HEK293 (cell line): ENCODE measurements at regions not wholly inside any gene's neighbourhood (a gene's known extent, or its start where the extent isn't known, plus 50 kb on each side); places are given as distances from the start of the nearest gene placed in this dataset.

ENCODE experiments used
- CTCF ChIA-PET: fragments of 350-600 bp; formaldehyde crosslinking; extraction: SDS; loops from one replicate; lab custom pipeline; 2021; ENCODE audit warnings: antibody characterized with exemption; lab: Yijun Ruan, JAX
- POLR2A ChIA-PET: fragments of 300-600 bp; formaldehyde crosslinking; extraction: SDS; loops from one replicate; lab custom pipeline; 2020; ENCODE audit warnings: antibody characterized with exemption, inconsistent platforms; lab: Yijun Ruan, JAX
- H3K27ac ChIP-seq: fragments of 200-500 bp; sonication (Bioruptor generic); 2 replicates; pipeline ENCODE4 v1.5.1; 2014; ENCODE audit warnings: low read depth, low read length, control low read depth, inconsistent platforms; ENCODE audit errors: extremely low read depth
- H3K36me3 ChIP-seq, 2 experiments: fragments of 200-500 bp in 1 of 2; sonication (Bioruptor generic) in 1 of 2; 1 replicate in 1 of 2; 2 replicates in 1 of 2; pipeline ENCODE4 v1.5.1; 2014 to 2017; ENCODE audit warnings: inconsistent platforms in 2 of 2, low read length in 2 of 2; ENCODE audit not compliant: control insufficient read depth in 2 of 2, insufficient read depth in 1 of 2
- H3K4me1 ChIP-seq: fragments of 200-500 bp; sonication (Bioruptor generic); 2 replicates; pipeline ENCODE4 v1.5.1; 2014; ENCODE audit warnings: mild to moderate bottlenecking, low read length, inconsistent platforms; ENCODE audit not compliant: control insufficient read depth, insufficient read depth
- H3K4me3 ChIP-seq: 2 replicates; pipeline ENCODE4 v1.5.1; 2011; ENCODE audit warnings: low read depth, mild to moderate bottlenecking, control low read depth, low read length, moderate library complexity
- H3K9me3 ChIP-seq: fragments of 200-500 bp; sonication (Bioruptor generic); 2 replicates; pipeline ENCODE4 v1.5.1; 2014; ENCODE audit warnings: low read depth, low read length, inconsistent platforms; ENCODE audit not compliant: control insufficient read depth, insufficient read depth
- GFI1B ChIP-seq: fragments of 450-650 bp; formaldehyde crosslinking; IDR thresholded peaks from 2 replicates; pipeline ENCODE4 v1.5.1; 2016; ENCODE audit warnings: missing biosample characterization, missing genetic modification characterization
- MZF1 ChIP-seq: fragments of 450-650 bp; formaldehyde crosslinking; IDR thresholded peaks from 2 replicates; pipeline ENCODE4 v1.5.1; 2017; ENCODE audit warnings: missing biosample characterization, missing genetic modification characterization, borderline replicate concordance
- OSR2 ChIP-seq: fragments of 450-650 bp; formaldehyde crosslinking; IDR thresholded peaks from 2 replicates; pipeline ENCODE4 v1.5.1; 2016; ENCODE audit warnings: missing biosample characterization, missing genetic modification characterization
- SCRT2 ChIP-seq: fragments of 450-650 bp; formaldehyde crosslinking; IDR thresholded peaks from 2 replicates; pipeline ENCODE4 v1.5.1; 2016; ENCODE audit warnings: missing biosample characterization, missing genetic modification characterization
- TRIM28 ChIP-seq: IDR thresholded peaks from 2 replicates; pipeline ENCODE4 v1.6.1; 2011; ENCODE audit warnings: low read length, control low read depth, borderline replicate concordance
- ZBTB21 ChIP-seq: fragments of 450-650 bp; formaldehyde crosslinking; IDR thresholded peaks from 2 replicates; pipeline ENCODE4 v1.5.1; 2017; ENCODE audit warnings: missing biosample characterization, missing genetic modification characterization
- ZFP37 ChIP-seq: fragments of 450-650 bp; formaldehyde crosslinking; IDR thresholded peaks from 2 replicates; pipeline ENCODE4 v1.5.1; 2016; ENCODE audit warnings: missing biosample characterization, missing genetic modification characterization
- ZNF132 ChIP-seq: fragments of 450-650 bp; formaldehyde crosslinking; IDR thresholded peaks from 2 replicates; pipeline ENCODE4 v1.5.1; 2017; ENCODE audit warnings: missing biosample characterization, missing genetic modification characterization, borderline replicate concordance
- ZNF155 ChIP-seq: fragments of 450-650 bp; formaldehyde crosslinking; IDR thresholded peaks from 2 replicates; pipeline ENCODE4 v1.5.1; 2016; ENCODE audit warnings: missing biosample characterization, missing genetic modification characterization
- ZNF16 ChIP-seq: fragments of 450-650 bp; formaldehyde crosslinking; IDR thresholded peaks from 2 replicates; pipeline ENCODE4 v1.5.1; 2016; ENCODE audit warnings: low read depth, missing biosample characterization, missing genetic modification characterization
- ZNF174 ChIP-seq: fragments of 450-650 bp; formaldehyde crosslinking; IDR thresholded peaks from 2 replicates; pipeline ENCODE4 v1.5.0; 2017; ENCODE audit warnings: missing biosample characterization, mild to moderate bottlenecking, missing genetic modification characterization
- ZNF266 ChIP-seq: fragments of 450-650 bp; formaldehyde crosslinking; IDR thresholded peaks from 2 replicates; pipeline ENCODE4 v1.5.1; 2016; ENCODE audit warnings: missing biosample characterization, missing genetic modification characterization, low read depth
- ZNF473 ChIP-seq: fragments of 450-650 bp; formaldehyde crosslinking; IDR thresholded peaks from 2 replicates; pipeline ENCODE4 v1.5.1; 2017; ENCODE audit warnings: missing biosample characterization, missing genetic modification characterization
- ZNF501 ChIP-seq: fragments of 450-650 bp; formaldehyde crosslinking; IDR thresholded peaks from 2 replicates; pipeline ENCODE4 v1.5.1; 2016; ENCODE audit warnings: missing biosample characterization, missing genetic modification characterization
- ZNF768 ChIP-seq: fragments of 450-650 bp; formaldehyde crosslinking; IDR thresholded peaks from 2 replicates; pipeline ENCODE4 v1.5.1; 2018; ENCODE audit warnings: missing biosample characterization, mild to moderate bottlenecking, missing genetic modification characterization
- TF ChIP-seq, protein P1 (sequence below): fragments of 450-650 bp; formaldehyde crosslinking; IDR thresholded peaks from 2 replicates; pipeline ENCODE4 v1.5.0; 2017; ENCODE audit warnings: missing biosample characterization, missing genetic modification characterization, borderline replicate concordance
- TF ChIP-seq, protein P2 (sequence below): fragments of 450-650 bp; formaldehyde crosslinking; IDR thresholded peaks from 2 replicates; pipeline ENCODE4 v1.5.1; 2016; ENCODE audit warnings: missing biosample characterization, missing genetic modification characterization, borderline replicate concordance
- TF ChIP-seq, protein P3 (sequence below): fragments of 450-650 bp; formaldehyde crosslinking; conservative IDR thresholded peaks from 2 replicates; pipeline ENCODE4 v1.5.1; 2016; ENCODE audit warnings: low read depth, missing biosample characterization, missing genetic modification characterization
- TF ChIP-seq, protein P4 (sequence below): fragments of 450-650 bp; formaldehyde crosslinking; IDR thresholded peaks from 2 replicates; pipeline ENCODE4 v1.5.1; 2016; ENCODE audit warnings: missing biosample characterization, missing genetic modification characterization
- TF ChIP-seq, protein P5 (sequence below): fragments of 450-650 bp; formaldehyde crosslinking; IDR thresholded peaks from 2 replicates; pipeline ENCODE4 v1.5.1; 2016; ENCODE audit warnings: missing biosample characterization, missing genetic modification characterization
- TF ChIP-seq, protein P6 (sequence below): fragments of 450-650 bp; formaldehyde crosslinking; IDR thresholded peaks from 2 replicates; pipeline ENCODE4 v1.5.1; 2016; ENCODE audit warnings: missing biosample characterization, missing genetic modification characterization

DNA sequence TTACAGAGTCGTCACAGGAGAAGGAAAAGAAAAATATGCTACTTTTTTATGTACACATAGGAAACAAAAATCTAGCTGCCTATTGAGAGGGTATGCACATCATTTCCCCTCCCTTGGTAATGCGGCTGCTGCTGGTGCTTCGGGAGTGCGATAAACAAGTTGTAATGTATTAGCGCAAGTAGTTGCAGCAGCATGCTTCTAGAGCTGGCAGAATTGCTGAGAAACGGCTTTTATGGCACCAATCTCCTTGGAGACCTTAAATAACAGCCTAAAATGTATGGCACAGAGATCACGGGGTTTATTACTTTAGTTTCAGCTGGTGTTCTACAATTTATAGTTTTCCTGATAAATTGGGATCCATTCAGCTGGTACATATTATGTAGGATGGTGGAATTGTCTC is 447.6 kb upstream of the TMPO start:
- ChIA-PET POLR2A (no interaction called here), CTCF (no interaction called here)
- Histone ChIP-seq H3K27ac (no peak overlapping the region), H3K4me1 (no peaks in the 10 kb centered on the region), H3K9me3 (no peaks in the 10 kb centered on the region), H3K4me3 (no peak overlapping the region), H3K36me3 (no peaks in the 10 kb centered on the region)
- no peak for TF ChIP-seq TRIM28
- TF ChIP-seq ZNF266 (tag by site-specific recombination) = no peak
- TF ChIP-seq MZF1 (tag by site-specific recombination) = no peak
- TF ChIP-seq OSR2 (tag by site-specific recombination) = no peak
- no peak for TF ChIP-seq ZNF155

DNA sequence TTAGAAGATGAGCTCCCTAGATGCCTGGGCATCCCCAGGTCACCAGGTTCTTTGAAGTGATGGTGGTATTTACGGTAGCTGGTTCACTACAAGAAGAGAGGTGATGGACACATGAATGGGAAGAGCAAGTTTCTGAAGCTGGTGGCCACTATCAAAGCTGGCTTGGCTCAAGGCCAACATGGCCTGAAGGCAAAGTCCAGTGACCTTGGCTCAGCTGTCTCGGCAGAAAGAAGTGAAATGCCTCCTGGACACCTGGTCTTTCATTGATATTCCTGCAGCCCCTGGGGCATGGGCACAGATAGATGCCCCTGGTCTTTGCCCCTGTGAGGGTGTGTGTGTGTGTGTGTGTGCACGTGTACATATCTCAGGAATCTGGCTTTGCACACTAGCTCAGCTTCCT is 441.8 kb upstream of the TMPO start:
- ChIA-PET CTCF (no interaction called here), POLR2A (no interaction called here)
- no peaks in the 10 kb centered on the region for H3K36me3 ChIP-seq
- H3K27ac ChIP-seq = no peak overlapping the region
- no peaks in the 10 kb centered on the region for H3K4me1 ChIP-seq
- H3K9me3 ChIP-seq = no peaks in the 10 kb centered on the region
- no peak overlapping the region for H3K4me3 ChIP-seq
- TF ChIP-seq SCRT2 (tag by site-specific recombination) (no peak), ZNF473 (no peak), ZNF132 (tag by site-specific recombination) (no peak), ZNF16 (tag by site-specific recombination) (no peak), ZFP37 (no peak), ZBTB21 (tag by site-specific recombination) (no peak), GFI1B (tag by site-specific recombination) (no peak), ZNF174 (tag by site-specific recombination) (no peak), ZNF501 (tag by site-specific recombination) (no peak), ZNF768 (tag by site-specific recombination) (no peak)
- TF ChIP-seq, protein P1, sequence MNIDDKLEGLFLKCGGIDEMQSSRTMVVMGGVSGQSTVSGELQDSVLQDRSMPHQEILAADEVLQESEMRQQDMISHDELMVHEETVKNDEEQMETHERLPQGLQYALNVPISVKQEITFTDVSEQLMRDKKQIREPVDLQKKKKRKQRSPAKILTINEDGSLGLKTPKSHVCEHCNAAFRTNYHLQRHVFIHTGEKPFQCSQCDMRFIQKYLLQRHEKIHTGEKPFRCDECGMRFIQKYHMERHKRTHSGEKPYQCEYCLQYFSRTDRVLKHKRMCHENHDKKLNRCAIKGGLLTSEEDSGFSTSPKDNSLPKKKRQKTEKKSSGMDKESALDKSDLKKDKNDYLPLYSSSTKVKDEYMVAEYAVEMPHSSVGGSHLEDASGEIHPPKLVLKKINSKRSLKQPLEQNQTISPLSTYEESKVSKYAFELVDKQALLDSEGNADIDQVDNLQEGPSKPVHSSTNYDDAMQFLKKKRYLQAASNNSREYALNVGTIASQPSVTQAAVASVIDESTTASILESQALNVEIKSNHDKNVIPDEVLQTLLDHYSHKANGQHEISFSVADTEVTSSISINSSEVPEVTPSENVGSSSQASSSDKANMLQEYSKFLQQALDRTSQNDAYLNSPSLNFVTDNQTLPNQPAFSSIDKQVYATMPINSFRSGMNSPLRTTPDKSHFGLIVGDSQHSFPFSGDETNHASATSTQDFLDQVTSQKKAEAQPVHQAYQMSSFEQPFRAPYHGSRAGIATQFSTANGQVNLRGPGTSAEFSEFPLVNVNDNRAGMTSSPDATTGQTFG (tag by site-specific recombination) = no peak
- TF ChIP-seq, protein P2, sequence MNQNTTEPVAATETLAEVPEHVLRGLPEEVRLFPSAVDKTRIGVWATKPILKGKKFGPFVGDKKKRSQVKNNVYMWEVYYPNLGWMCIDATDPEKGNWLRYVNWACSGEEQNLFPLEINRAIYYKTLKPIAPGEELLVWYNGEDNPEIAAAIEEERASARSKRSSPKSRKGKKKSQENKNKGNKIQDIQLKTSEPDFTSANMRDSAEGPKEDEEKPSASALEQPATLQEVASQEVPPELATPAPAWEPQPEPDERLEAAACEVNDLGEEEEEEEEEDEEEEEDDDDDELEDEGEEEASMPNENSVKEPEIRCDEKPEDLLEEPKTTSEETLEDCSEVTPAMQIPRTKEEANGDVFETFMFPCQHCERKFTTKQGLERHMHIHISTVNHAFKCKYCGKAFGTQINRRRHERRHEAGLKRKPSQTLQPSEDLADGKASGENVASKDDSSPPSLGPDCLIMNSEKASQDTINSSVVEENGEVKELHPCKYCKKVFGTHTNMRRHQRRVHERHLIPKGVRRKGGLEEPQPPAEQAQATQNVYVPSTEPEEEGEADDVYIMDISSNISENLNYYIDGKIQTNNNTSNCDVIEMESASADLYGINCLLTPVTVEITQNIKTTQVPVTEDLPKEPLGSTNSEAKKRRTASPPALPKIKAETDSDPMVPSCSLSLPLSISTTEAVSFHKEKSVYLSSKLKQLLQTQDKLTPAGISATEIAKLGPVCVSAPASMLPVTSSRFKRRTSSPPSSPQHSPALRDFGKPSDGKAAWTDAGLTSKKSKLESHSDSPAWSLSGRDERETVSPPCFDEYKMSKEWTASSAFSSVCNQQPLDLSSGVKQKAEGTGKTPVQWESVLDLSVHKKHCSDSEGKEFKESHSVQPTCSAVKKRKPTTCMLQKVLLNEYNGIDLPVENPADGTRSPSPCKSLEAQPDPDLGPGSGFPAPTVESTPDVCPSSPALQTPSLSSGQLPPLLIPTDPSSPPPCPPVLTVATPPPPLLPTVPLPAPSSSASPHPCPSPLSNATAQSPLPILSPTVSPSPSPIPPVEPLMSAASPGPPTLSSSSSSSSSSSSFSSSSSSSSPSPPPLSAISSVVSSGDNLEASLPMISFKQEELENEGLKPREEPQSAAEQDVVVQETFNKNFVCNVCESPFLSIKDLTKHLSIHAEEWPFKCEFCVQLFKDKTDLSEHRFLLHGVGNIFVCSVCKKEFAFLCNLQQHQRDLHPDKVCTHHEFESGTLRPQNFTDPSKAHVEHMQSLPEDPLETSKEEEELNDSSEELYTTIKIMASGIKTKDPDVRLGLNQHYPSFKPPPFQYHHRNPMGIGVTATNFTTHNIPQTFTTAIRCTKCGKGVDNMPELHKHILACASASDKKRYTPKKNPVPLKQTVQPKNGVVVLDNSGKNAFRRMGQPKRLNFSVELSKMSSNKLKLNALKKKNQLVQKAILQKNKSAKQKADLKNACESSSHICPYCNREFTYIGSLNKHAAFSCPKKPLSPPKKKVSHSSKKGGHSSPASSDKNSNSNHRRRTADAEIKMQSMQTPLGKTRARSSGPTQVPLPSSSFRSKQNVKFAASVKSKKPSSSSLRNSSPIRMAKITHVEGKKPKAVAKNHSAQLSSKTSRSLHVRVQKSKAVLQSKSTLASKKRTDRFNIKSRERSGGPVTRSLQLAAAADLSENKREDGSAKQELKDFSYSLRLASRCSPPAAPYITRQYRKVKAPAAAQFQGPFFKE (tag by site-specific recombination) = no peak
- TF ChIP-seq, protein P3, sequence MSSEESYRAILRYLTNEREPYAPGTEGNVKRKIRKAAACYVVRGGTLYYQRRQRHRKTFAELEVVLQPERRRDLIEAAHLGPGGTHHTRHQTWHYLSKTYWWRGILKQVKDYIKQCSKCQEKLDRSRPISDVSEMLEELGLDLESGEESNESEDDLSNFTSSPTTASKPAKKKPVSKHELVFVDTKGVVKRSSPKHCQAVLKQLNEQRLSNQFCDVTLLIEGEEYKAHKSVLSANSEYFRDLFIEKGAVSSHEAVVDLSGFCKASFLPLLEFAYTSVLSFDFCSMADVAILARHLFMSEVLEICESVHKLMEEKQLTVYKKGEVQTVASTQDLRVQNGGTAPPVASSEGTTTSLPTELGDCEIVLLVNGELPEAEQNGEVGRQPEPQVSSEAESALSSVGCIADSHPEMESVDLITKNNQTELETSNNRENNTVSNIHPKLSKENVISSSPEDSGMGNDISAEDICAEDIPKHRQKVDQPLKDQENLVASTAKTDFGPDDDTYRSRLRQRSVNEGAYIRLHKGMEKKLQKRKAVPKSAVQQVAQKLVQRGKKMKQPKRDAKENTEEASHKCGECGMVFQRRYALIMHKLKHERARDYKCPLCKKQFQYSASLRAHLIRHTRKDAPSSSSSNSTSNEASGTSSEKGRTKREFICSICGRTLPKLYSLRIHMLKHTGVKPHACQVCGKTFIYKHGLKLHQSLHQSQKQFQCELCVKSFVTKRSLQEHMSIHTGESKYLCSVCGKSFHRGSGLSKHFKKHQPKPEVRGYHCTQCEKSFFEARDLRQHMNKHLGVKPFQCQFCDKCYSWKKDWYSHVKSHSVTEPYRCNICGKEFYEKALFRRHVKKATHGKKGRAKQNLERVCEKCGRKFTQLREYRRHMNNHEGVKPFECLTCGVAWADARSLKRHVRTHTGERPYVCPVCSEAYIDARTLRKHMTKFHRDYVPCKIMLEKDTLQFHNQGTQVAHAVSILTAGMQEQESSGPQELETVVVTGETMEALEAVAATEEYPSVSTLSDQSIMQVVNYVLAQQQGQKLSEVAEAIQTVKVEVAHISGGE = no peak
- TF ChIP-seq, protein P4, sequence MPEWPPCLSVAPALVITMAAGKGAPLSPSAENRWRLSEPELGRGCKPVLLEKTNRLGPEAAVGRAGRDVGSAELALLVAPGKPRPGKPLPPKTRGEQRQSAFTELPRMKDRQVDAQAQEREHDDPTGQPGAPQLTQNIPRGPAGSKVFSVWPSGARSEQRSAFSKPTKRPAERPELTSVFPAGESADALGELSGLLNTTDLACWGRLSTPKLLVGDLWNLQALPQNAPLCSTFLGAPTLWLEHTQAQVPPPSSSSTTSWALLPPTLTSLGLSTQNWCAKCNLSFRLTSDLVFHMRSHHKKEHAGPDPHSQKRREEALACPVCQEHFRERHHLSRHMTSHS (tag by site-specific recombination) = no peak
- TF ChIP-seq, protein P5, sequence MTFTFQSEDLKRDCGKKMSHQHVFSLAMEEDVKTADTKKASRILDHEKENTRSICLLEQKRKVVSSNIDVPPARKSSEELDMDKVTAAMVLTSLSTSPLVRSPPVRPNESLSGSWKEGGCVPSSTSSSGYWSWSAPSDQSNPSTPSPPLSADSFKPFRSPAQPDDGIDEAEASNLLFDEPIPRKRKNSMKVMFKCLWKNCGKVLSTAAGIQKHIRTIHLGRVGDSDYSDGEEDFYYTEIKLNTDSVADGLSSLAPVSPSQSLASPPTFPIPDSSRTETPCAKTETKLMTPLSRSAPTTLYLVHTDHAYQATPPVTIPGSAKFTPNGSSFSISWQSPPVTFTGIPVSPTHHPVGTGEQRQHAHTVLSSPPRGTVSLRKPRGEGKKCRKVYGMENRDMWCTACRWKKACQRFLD (tag by site-specific recombination) = no peak
- TF ChIP-seq, protein P6, sequence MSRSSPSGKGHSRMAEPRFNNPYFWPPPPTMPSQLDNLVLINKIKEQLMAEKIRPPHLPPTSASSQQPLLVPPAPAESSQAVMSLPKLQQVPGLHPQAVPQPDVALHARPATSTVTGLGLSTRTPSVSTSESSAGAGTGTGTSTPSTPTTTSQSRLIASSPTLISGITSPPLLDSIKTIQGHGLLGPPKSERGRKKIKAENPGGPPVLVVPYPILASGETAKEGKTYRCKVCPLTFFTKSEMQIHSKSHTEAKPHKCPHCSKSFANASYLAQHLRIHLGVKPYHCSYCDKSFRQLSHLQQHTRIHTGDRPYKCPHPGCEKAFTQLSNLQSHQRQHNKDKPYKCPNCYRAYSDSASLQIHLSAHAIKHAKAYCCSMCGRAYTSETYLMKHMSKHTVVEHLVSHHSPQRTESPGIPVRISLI (tag by site-specific recombination) = no peak
